K562 (cell line): ENCODE measurements at regions not wholly inside any gene's neighbourhood (a gene's known extent, or its start where the extent isn't known, plus 50 kb on each side); places are given as distances from the start of the nearest gene placed in this dataset.

ENCODE experiments used
- ATAC-seq: fragments of 200-7000 bp; cut with Tn5 transposase; 3 replicates; pipeline ENCODE4 v1.9.1; 2020; ENCODE audit warnings: moderate library complexity
- BruUV-seq: library from RNA; stranded (reverse); fragments of 400-500 nt; replicated peaks from 2 replicates; lab custom pipeline; 2021; lab: Mats Ljungman, UMichigan
- CTCF ChIA-PET: fragments of 300-600 bp; formaldehyde crosslinking; extraction: SDS; loops from one replicate; lab custom pipeline; 2021; ENCODE audit warnings: low intra/inter-chr PET ratio; lab: Yijun Ruan, JAX
- POLR2A ChIA-PET: fragments of 300-600, 350-650 bp; sonication (Branson Sonifier 250); formaldehyde crosslinking; extraction: SDS; loops from one replicate; lab custom pipeline; 2021; ENCODE audit warnings: antibody characterized with exemption, inconsistent platforms; lab: Yijun Ruan, JAX
- DNase-seq, 4 experiments: peaks; one replicate each; pipeline versions ENCODE4 v3.0.0 to v3.0.0-alpha.2; 2011 to 2018; ENCODE audit warnings: low spot score in 3 of 4, mixed read lengths in 3 of 4; ENCODE audit errors: extremely low read depth in 1 of 4
- FAIRE-seq: peaks from 2 replicates; lab custom pipeline; 2011; peaks lifted over from hg19 to GRCh38; lab: Jason Lieb, UNC
- H2AFZ ChIP-seq: 2 replicates; pipeline ENCODE4 v1.6.0; 2011; ENCODE audit warnings: low read depth, low read length, control low read depth, inconsistent platforms
- H3K27ac ChIP-seq: fragments of 200-600 bp; 3 replicates; pipeline ENCODE4 v1.8.0; 2011; ENCODE audit warnings: low read depth, mild to moderate bottlenecking, control low read depth, inconsistent platforms, low read length, moderate library complexity, mixed read lengths; ENCODE audit errors: extremely low read depth
- H3K27me3 ChIP-seq, 2 experiments: fragments of 300-600 bp in 1 of 2; 2 replicates in 1 of 2; 3 replicates in 1 of 2; pipeline versions ENCODE4 v1.6.0 to v1.8.0; 2011; ENCODE audit warnings: inconsistent platforms in 2 of 2, low read length in 2 of 2, mild to moderate bottlenecking in 1 of 2, mixed read lengths in 1 of 2, moderate library complexity in 1 of 2; ENCODE audit not compliant: control insufficient read depth in 2 of 2, insufficient read depth in 2 of 2
- H3K36me3 ChIP-seq: fragments of 300-600 bp; 3 replicates; pipeline ENCODE4 v1.8.0; 2011; ENCODE audit warnings: mild to moderate bottlenecking, low read length, inconsistent platforms; ENCODE audit not compliant: control insufficient read depth, insufficient read depth
- H3K4me1 ChIP-seq, 2 experiments: fragments of 200-600 bp in 1 of 2; replicated peaks in 1 of 2; 2 replicates in 1 of 2; 3 replicates in 1 of 2; pipeline versions ENCODE4 v1.5.1 to v1.8.0; 2011; ENCODE audit warnings: inconsistent platforms in 2 of 2, low read length in 2 of 2, mild to moderate bottlenecking in 1 of 2, mixed read lengths in 1 of 2, moderate library complexity in 1 of 2; ENCODE audit not compliant: control insufficient read depth in 2 of 2, insufficient read depth in 2 of 2
- H3K4me2 ChIP-seq: 2 replicates; pipeline ENCODE4 v1.6.1; 2011; ENCODE audit warnings: low read length, control low read depth, inconsistent platforms, mixed read lengths; ENCODE audit not compliant: insufficient read depth
- H3K4me3 ChIP-seq: fragments of 200-600 bp; sonication (generic), shearing (Covaris generic); 2 replicates; pipeline ENCODE4 v1.5.1; 2016; ENCODE audit warnings: control low read depth, inconsistent platforms
- H3K79me2 ChIP-seq: fragments of 200-600 bp; 3 replicates; pipeline ENCODE4 v1.8.0; 2011; ENCODE audit warnings: low read length, inconsistent platforms; ENCODE audit not compliant: control insufficient read depth, insufficient read depth
- H3K9ac ChIP-seq, 2 experiments: 2 replicates each; pipeline versions ENCODE4 v1.6.0 to v1.6.1; 2011; ENCODE audit warnings: low read depth in 2 of 2, low read length in 2 of 2, control low read depth in 1 of 2, inconsistent platforms in 1 of 2, mild to moderate bottlenecking in 1 of 2, mixed read lengths in 1 of 2; ENCODE audit not compliant: insufficient read depth in 1 of 2
- H3K9me1 ChIP-seq: one replicate; pipeline ENCODE4 v1.6.0; 2011; ENCODE audit warnings: inconsistent platforms, mild to moderate bottlenecking, low read length, moderate library complexity; ENCODE audit not compliant: control insufficient read depth, insufficient read depth
- H3K9me3 ChIP-seq: replicated peaks from 2 replicates; pipeline ENCODE4 v1.5.1; 2011; ENCODE audit warnings: low read depth, low read length, inconsistent platforms; ENCODE audit not compliant: control insufficient read depth, insufficient read depth
- H4K20me1 ChIP-seq: replicated peaks from 2 replicates; pipeline ENCODE4 v1.6.1; 2011; ENCODE audit warnings: low read length, inconsistent platforms, mixed read lengths; ENCODE audit not compliant: control insufficient read depth, insufficient read depth
- BMI1 ChIP-seq: fragments of 150-350 bp; IDR thresholded peaks from 2 replicates; pipeline ENCODE4 v1.6.1; 2014; ENCODE audit warnings: low read length
- MYBL2 ChIP-seq, 2 experiments: fragments of 450-650 bp in 1 of 2; sonication (generic) in 1 of 2; formaldehyde crosslinking in 1 of 2; IDR thresholded peaks; 2 replicates each; pipeline versions ENCODE4 v1.6.1 to v1.8.1; 2017 to 2022; ENCODE audit warnings: borderline replicate concordance in 1 of 2, inconsistent platforms in 1 of 2, low read depth in 1 of 2, mild to moderate bottlenecking in 1 of 2, missing genetic modification reagents in 1 of 2, moderate library complexity in 1 of 2
- NR2F6 ChIP-seq: fragments of 450-650 bp; formaldehyde crosslinking; IDR thresholded peaks from 2 replicates; pipeline ENCODE4 v1.4.0; 2020; ENCODE audit warnings: mild to moderate bottlenecking
- RAD51 ChIP-seq: fragments of 450-650 bp; IDR thresholded peaks from 2 replicates; pipeline ENCODE4 v1.7.1; 2016; ENCODE audit warnings: low read depth, mild to moderate bottlenecking, borderline replicate concordance
- SIN3A ChIP-seq, 2 experiments: fragments of 150-350 bp in 1 of 2; IDR thresholded peaks; 2 replicates each; pipeline ENCODE4 v1.6.1; 2011 to 2016; ENCODE audit warnings: borderline replicate concordance in 2 of 2, low read depth in 2 of 2, low read length in 2 of 2, mild to moderate bottlenecking in 2 of 2, moderate library complexity in 2 of 2; ENCODE audit not compliant: control insufficient read depth in 1 of 2
- TARDBP ChIP-seq: fragments of 450-650 bp; IDR thresholded peaks from 2 replicates; pipeline ENCODE4 v1.6.1; 2016
- TEAD4 ChIP-seq, 2 experiments: sonication (generic) in 1 of 2; formaldehyde crosslinking in 1 of 2; IDR thresholded peaks; 2 replicates each; pipeline versions ENCODE4 v1.6.1 to v1.8.0; 2012 to 2022; ENCODE audit warnings: borderline replicate concordance in 1 of 2, inconsistent platforms in 1 of 2, low read length in 1 of 2, mild to moderate bottlenecking in 1 of 2, missing genetic modification reagents in 1 of 2
- ZNF384 ChIP-seq: IDR thresholded peaks from 2 replicates; pipeline ENCODE4 v1.6.1; 2012; ENCODE audit warnings: low read depth, low read length, improper control_type of control experiment
- ZNF785 ChIP-seq: fragments of 250-450 bp; sonication (Bioruptor Pico); IDR thresholded peaks from 2 replicates; pipeline ENCODE4 v1.4.0; 2020; ENCODE audit warnings: mild to moderate bottlenecking
- WGBS: fragments of 100-300 bp; shearing (Covaris generic); methylation state at CpG from one replicate; pipeline ENCODE4 v1.1.6; 2016; ENCODE audit warnings: low coverage, mixed read lengths; ENCODE audit not compliant: insufficient coverage; ENCODE audit errors: missing lambda C conversion rate; 5-methylcytosine and 5-hydroxymethylcytosine counted together
- in situ Hi-C: fragments of 300-500 bp; cut with MboI; formaldehyde crosslinking; loops from 4 replicates; pipeline ENCODE4 v1.15.0; 2018; ENCODE audit warnings: inconsistent platforms, mixed read lengths
- intact Hi-C: fragments of 100-400 bp; cut with micrococcal nuclease; formaldehyde crosslinking; loops from 2 replicates; pipeline ENCODE4 v1.14.2; 2022
- TF ChIP-seq, protein P1 (sequence below): sonication (generic); formaldehyde crosslinking; IDR thresholded peaks from 2 replicates; pipeline ENCODE4 v1.8.1; 2022; ENCODE audit warnings: missing genetic modification reagents
- TF ChIP-seq, protein P2 (sequence below), 3 experiments: fragments of 200-800 bp in 1 of 3; fragments of 250-450 bp in 1 of 3; fragments of 450-650 bp in 1 of 3; sonication (Bioruptor Pico) in 1 of 3; sonication (Bioruptor generic) in 1 of 3; formaldehyde crosslinking in 1 of 3; IDR thresholded peaks; 2 replicates each; pipeline versions ENCODE4 v1.6.1 to v1.8.0; 2016 to 2022; ENCODE audit warnings: mild to moderate bottlenecking in 2 of 3, missing genetic modification characterization in 2 of 3, missing compliant biosample characterization in 1 of 3, moderate library complexity in 1 of 3
- TF ChIP-seq, protein P3 (sequence below), 2 experiments: fragments of 450-650 bp; conservative IDR thresholded peaks; 2 replicates each; pipeline ENCODE4 v1.6.1; 2017; ENCODE audit warnings: mild to moderate bottlenecking in 2 of 2, moderate library complexity in 2 of 2
- TF ChIP-seq, protein P4 (sequence below): fragments of 450-650 bp; formaldehyde crosslinking; IDR thresholded peaks from 2 replicates; pipeline ENCODE4 v1.4.0; 2020; ENCODE audit warnings: mild to moderate bottlenecking

DNA sequence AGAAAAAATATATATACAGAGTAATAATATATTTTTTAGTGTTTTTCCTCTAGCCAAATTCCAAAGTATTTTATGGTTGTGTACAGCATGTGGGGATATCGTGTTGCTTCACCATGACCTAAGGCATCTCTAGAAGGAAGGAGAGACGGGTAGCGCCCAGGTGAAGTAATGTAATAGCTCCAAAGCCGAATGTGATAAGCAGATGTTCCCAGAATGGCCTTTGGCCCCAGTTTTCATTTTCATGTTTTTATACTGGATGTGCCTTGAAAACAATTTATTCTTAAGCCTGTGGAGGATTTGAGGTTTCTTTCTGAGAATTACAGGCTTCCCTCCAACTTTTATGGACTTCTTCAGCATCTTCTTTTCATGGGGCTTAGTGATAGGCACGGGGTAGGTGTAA is 587.9 kb upstream of the KIRREL3 start:
- H3K4me3 ChIP-seq: no peak overlapping the region
- H3K27me3 ChIP-seq: no peaks in the 10 kb centered on the region
- CTCF ChIA-PET: no interaction called here
- no peaks in the 10 kb centered on the region; the same call in 1 of the 2 replicates for H3K9me3 ChIP-seq
- H3K9ac ChIP-seq: no peak overlapping the region
- no peak overlapping the region for H3K4me2 ChIP-seq
- FAIRE-seq (no peak), ATAC-seq (no peak), DNase-seq (no peak)
- H2AFZ ChIP-seq: no peak overlapping the region
- POLR2A ChIA-PET: no interaction called here
- H3K36me3 ChIP-seq: no peaks in the 10 kb centered on the region
- intact Hi-C loops: no loop called here
- no TSS peak for BruUV-seq
- H3K27ac ChIP-seq: no peak overlapping the region
- no peaks in the 10 kb centered on the region for H3K9me1 ChIP-seq
- 4% methylated on average over 5 of the region's 5 CpGs for whole genome bisulfite sequencing
- H4K20me1 ChIP-seq: no peaks in the 10 kb centered on the region
- no peaks in the 10 kb centered on the region for H3K4me1 ChIP-seq
- H3K79me2 ChIP-seq: no peaks in the 10 kb centered on the region
- in situ Hi-C loops: no loop called here
- TF ChIP-seq, protein P1, sequence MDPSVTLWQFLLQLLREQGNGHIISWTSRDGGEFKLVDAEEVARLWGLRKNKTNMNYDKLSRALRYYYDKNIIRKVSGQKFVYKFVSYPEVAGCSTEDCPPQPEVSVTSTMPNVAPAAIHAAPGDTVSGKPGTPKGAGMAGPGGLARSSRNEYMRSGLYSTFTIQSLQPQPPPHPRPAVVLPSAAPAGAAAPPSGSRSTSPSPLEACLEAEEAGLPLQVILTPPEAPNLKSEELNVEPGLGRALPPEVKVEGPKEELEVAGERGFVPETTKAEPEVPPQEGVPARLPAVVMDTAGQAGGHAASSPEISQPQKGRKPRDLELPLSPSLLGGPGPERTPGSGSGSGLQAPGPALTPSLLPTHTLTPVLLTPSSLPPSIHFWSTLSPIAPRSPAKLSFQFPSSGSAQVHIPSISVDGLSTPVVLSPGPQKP (CRISPR knock-in tag): no peak
- TF ChIP-seq ZNF785 (CRISPR knock-in tag) (no peak), BMI1 (no peak), MYBL2 (IDR thresholded peaks at IDR 0.05; ENCODE audit: low read depth) (no peak), MYBL2 (CRISPR knock-in tag; IDR thresholded peaks at IDR 0.05; ENCODE audit: borderline replicate concordance) (no peak), TEAD4 (IDR thresholded peaks at IDR 0.05; ENCODE audit: low read length) (no peak), TEAD4 (CRISPR knock-in tag; IDR thresholded peaks at IDR 0.05; ENCODE audit: borderline replicate concordance) (no peak), RAD51 (no peak), SIN3A (IDR thresholded peaks at IDR 0.05; ENCODE audit: borderline replicate concordance in 2 of 2, control insufficient read depth in 1 of 2, low read depth in 2 of 2, low read length in 2 of 2) (no peak), TARDBP (no peak), NR2F6 (no peak), ZNF384 (no peak)
- TF ChIP-seq, protein P2, sequence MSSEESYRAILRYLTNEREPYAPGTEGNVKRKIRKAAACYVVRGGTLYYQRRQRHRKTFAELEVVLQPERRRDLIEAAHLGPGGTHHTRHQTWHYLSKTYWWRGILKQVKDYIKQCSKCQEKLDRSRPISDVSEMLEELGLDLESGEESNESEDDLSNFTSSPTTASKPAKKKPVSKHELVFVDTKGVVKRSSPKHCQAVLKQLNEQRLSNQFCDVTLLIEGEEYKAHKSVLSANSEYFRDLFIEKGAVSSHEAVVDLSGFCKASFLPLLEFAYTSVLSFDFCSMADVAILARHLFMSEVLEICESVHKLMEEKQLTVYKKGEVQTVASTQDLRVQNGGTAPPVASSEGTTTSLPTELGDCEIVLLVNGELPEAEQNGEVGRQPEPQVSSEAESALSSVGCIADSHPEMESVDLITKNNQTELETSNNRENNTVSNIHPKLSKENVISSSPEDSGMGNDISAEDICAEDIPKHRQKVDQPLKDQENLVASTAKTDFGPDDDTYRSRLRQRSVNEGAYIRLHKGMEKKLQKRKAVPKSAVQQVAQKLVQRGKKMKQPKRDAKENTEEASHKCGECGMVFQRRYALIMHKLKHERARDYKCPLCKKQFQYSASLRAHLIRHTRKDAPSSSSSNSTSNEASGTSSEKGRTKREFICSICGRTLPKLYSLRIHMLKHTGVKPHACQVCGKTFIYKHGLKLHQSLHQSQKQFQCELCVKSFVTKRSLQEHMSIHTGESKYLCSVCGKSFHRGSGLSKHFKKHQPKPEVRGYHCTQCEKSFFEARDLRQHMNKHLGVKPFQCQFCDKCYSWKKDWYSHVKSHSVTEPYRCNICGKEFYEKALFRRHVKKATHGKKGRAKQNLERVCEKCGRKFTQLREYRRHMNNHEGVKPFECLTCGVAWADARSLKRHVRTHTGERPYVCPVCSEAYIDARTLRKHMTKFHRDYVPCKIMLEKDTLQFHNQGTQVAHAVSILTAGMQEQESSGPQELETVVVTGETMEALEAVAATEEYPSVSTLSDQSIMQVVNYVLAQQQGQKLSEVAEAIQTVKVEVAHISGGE (CRISPR knock-in tag; IDR thresholded peaks at IDR 0.05): no peak
- TF ChIP-seq, protein P3, sequence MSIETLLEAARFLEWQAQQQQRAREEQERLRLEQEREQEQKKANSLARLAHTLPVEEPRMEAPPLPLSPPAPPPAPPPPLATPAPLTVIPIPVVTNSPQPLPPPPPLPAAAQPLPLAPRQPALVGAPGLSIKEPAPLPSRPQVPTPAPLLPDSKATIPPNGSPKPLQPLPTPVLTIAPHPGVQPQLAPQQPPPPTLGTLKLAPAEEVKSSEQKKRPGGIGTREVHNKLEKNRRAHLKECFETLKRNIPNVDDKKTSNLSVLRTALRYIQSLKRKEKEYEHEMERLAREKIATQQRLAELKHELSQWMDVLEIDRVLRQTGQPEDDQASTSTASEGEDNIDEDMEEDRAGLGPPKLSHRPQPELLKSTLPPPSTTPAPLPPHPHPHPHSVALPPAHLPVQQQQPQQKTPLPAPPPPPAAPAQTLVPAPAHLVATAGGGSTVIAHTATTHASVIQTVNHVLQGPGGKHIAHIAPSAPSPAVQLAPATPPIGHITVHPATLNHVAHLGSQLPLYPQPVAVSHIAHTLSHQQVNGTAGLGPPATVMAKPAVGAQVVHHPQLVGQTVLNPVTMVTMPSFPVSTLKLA (conservative IDR thresholded peaks at IDR 0.05): no peak
- TF ChIP-seq, protein P4, sequence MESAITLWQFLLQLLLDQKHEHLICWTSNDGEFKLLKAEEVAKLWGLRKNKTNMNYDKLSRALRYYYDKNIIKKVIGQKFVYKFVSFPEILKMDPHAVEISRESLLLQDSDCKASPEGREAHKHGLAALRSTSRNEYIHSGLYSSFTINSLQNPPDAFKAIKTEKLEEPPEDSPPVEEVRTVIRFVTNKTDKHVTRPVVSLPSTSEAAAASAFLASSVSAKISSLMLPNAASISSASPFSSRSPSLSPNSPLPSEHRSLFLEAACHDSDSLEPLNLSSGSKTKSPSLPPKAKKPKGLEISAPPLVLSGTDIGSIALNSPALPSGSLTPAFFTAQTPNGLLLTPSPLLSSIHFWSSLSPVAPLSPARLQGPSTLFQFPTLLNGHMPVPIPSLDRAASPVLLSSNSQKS (CRISPR knock-in tag): no peak
